Amniotic epithelial cell (primary cell): ENCODE measurements at regions not wholly inside any gene's neighbourhood (a gene's known extent, or its start where the extent isn't known, plus 50 kb on each side); places are given as distances from the start of the nearest gene placed in this dataset.
"Not testable (repeated sequence)": the region's sequence is repeated elsewhere in the genome, so short reads cannot be mapped to it uniquely, and the experiment has no call there.

Experiments used
- DNase-seq: peaks from one replicate; pipeline ENCODE4 v3.0.0-alpha.2; 2010; ENCODE audit warnings: low read depth

DNA sequence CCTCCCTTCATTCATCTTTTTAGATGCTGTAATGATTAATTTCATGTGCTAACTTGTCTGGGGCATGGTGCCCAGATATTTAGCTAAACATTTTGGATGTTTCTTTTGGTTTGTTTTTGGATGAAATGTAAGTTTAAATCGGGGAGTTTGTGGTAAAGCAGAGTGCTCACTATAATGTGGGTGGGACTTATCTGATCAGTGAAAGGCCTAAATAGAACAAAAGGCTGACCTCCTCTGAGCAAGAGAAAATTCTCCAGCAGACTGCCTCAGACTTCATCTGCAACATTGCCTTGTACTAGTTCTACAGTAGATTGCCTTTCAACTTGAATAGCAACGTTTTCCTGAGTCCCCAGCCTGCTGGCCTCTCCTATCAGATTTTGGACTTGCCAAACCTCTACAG lies 183.6 kb downstream of the S1PR1 start:
- no peak for DNase-seq

DNA sequence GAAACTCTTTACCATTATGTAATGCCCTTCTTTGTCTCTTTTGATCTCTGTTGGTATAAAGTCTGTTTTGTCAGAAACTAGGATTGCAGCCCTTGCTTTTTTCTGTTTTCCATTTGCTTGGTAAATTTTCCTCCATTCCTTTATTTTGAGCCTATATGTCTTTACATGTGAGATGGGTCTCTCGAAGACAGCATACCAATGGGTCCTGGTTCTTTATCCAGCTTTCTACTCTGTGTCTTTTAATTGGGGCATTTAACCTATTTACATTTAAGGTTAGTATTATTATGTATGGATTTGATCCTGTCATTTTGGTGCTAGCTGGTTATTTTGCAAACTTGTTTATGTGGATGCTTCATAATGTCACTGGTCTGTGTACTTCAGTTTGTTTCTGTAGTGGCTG lies 191.3 kb downstream of the S1PR1 start:
- DNase-seq = not testable (repeated sequence)

DNA sequence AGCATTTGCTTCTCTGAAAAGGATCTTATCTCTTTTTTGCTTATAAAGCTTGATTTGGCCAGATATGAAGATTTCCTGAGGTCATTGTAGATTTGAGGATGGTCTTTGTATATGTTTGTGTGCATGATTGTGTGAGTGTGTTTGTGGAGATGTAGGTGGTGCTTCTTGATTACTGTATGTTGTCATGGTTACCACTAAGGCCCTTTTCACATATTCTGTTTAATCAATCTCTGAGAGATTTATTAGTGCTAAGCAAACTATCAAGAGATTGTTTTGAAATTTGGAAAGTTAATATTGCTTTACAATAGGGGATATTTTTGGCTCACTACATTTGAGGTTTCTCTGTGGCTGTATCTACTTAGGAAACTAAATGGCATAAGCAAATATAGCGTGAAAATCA lies 191.7 kb downstream of the S1PR1 start:
- DNase-seq = no peak

DNA sequence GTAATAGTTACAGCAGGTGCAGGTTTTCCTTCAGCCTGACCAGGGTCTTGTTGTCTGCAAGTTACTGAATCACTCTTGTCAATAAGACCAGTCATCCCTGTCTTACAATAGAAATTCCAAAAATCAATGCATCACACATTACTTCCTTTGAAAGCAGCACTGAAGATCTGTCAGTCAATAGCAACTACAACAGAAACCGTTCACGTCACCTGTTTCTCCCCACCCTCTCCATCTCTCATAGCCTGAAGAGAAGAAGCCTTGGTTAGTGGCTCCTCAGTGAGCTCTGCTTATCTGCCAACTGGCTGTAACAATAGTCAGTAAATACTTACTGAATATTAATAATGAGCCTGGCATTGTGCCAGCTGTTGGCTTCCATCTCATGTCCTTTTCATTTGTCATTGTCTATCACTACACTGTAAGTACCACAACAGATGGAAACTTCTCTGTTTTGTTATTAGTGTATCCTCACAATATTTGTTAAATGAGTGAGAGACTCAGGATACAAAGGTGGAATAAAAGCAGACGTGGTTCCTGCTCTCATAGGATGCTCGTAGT lies 195.2 kb downstream of the S1PR1 start:
- DNase-seq = no peak

DNA sequence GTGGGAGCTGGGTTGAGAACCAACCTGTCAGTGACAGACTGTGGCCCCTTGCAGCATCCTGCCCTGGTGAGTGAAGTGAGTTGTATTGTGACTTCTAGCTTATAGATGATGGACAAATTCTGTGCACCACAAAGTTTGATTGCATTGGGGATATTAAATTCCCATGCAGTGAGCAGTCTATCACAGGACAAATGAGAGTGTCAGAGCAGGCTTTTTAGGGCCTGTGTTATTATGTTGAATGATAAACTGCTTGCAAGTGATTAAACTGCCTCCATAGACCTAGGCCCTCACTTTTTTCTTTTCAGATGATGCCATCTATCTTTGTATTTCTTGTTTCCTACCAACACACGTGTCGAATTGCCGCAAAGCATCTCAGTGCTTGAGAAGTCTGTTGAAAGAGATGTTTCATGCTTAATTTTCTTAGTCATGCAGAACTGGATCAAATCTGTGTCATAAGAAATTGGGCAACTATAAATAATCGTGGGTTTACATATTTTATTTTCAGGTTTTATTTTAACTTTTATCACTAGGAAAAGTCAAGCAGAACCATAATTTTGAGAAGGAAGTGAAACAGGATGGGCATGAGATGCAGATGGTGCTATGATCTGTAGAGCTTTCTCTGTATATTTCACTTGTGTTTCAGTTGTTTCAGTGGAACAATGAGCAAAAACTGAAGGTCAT lies 199.2 kb downstream of the S1PR1 start:
- no peak for DNase-seq

DNA sequence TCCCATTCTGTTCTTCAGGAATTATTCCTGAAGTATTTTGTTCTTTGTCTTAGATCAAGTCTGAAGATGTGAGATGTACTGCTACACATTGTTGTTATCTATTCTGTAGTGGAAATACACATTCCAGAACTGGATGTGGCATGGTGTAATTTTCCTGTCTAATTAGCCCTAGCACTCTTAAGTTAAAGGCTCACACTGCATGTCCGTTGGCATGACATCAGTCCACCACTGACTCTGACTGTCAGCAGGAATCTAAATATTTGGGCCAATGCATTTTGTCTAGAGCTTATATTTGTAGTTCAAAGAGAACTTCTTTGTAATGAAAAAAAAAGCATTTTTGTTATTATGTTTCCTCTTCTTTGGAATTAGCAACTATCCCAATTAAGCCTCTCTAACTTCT lies 201.0 kb downstream of the S1PR1 start:
- no peak for DNase-seq

DNA sequence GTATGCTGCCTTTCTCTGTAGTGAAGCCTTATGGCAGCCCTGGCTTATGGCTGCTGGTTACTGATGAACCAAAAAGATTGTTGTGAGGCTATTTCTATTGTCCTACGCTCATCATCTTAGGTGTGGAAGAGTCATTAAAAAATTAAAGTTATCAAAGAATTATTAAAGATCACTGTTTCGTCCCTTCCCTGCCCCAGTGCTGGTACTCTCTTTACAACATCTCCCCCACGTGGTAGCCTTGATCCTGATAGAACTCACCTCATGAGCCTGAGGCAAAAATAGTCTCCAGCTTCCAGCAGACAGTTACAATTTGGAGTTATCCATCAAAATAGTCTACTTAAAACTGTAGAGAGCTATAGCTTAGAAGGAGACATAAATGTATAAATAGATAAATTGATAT lies 201.5 kb downstream of the S1PR1 start:
- no peak for DNase-seq

DNA sequence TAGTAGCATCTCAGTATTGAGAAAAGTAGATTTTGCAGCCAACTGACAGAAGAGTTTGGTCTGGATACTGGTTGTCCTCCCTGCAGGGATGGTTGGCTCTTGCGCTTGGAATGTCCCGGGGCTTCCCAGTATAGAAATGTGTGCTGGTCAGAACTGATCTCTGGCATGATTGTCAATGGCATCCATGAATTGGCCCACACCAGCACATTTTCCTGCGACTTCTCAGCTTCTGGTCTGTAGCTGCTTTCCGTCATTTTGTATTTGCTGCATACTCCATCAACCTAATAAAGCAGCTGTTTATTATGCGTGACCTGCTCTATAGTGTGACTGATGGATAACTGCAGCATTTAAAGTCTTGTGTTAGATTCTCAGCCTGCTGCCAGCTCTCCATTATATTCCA lies 203.7 kb downstream of the S1PR1 start:
- DNase-seq = no peak

DNA sequence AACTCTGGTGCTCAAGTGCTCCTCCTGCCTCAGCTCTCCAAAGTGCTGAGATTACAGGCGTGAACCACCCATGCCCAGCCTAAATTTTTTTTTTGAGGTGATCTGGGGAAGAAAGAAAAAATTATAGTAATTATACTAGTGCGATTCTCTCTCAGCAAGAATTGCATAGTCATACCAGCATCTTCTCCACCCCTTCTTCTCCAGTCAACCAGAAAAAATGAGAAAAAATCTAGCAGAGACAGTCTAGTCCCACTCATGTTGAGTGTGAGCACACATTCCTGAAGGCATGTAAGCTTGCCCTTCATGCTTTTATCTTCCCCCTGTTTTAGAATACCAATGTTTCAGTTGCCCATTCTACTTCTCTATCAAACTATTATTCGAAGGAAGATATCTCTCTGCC lies 207.6 kb downstream of the S1PR1 start:
- DNase-seq = no peak

DNA sequence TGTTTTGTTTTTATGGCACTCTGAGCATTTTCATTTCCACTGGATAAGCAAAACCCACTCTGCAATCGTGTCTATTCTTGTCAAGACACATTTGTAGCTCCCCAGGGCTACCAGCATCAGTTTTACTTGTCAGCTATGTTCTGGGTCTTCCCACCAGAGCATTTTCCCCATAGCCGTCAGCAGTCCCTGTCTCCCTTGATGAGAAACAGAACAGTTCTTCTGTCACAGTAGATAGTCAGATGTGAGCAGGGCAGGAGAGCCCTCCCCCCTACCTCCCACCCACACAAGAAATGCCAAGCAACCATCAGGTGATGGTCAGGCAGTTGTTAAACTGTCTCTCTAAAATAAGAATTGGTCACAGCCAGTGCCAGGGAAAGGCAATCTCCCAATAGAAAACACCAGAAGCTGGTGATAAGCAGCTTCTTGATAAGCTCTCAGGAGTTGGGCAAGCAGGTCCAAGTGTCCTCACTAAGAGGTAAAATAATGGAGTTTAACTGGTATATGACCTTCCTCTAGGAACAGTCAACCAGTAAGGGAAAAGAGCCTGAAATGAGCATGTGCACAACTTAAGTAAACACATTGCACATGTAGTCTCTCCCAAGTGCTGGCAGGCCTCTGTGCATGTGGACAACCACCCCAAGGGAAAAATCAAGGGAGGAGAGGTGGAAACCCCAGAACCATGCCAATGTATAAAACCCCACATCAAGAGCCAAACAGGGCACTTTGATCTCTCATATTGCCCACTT lies 208.2 kb downstream of the S1PR1 start:
- DNase-seq = no peak

DNA sequence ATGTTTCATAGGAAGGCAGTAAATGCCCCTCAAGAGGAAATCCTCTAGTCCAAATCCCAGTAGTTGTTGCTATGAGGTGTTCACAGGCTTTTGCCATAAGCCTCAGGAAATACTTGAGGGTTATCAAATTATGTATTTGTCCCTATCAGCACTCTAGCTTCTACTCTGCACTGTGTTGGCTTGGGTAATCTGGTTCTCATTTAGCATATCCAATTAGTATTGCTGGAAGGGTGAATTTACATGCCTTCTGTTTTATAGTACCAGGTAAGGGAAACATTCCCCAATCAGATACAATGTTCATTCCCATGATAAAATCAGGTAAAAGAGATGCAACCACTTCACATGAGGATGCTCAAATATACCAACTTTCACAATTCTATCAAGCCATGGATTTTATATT lies 211.2 kb downstream of the S1PR1 start:
- DNase-seq = no peak

DNA sequence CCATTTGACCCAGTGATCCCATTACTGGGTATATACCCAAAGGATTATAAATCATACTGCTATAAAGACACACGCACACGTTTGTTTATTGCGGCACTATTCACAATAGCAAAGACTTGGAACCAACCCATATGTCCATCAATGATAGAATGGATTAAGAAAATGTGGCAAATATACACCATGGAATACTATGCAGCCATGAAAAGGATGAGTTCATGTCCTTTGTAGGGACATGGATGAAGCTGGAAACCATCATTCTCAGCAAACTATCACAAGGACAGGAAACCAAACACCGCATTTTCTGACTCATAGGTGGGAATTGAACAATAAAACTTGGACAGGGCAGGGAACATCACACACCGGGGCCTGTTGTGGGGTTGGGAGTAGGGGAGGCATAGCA lies 213.9 kb downstream of the S1PR1 start:
- DNase-seq = not testable (repeated sequence)

DNA sequence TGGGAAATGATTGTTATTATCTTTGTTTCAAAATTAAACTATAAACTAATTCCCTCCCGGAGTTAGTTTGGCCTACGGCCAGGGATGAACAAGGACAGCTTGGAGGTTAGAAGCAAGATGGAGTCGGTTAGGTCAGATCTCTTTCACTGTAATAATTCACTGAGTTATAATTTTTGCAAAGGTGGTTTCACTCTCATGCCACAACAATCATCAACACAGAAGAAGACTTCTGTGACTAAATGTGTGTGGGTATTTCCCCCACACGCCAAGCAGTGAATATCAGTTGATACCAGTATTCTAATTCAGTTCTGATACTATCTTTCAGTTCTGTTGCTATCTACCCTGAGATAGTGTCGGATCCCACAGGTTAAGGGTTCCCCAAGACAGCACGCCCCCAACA lies 215.1 kb downstream of the S1PR1 start:
- DNase-seq = no peak

DNA sequence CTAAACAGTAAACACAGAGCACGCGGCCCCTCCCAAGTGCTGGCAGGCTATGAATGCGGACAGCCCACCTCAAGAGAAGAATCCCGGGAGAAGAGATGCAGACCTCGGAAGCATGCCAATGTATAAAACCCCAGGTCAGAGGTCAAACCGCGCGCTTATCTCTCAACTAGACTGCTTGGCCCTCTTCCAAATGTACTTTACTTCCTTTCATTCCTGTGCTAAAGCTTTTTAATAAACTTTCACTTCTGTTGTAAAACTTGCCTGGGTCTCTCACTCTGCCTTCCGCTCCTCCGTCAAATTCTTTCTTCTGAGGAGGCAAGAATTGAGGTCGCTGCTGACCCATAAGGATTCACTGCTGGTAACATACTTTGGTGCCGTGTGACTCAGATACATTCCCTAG lies 216.0 kb downstream of the S1PR1 start:
- DNase-seq = peak; percentile 70

DNA sequence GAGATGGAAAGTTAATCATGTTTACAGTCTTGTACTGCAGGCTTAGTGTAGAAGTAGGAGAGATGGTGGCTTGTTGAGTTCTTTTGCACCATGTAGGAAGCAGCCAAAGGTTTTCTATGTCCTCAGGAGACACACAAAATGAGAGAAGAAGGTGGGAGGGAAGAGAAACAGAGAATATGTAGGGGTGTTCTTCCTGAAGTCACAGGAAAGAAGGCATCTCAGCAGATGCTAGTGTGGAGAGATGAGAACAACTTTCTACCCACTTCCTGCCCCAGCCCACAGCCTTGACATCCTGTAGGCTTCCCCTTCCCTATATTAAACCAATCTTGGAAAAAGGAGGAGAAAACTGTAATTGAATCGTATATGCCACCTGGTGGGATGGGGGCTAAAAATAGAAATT lies 217.0 kb downstream of the S1PR1 start:
- DNase-seq = no peak

DNA sequence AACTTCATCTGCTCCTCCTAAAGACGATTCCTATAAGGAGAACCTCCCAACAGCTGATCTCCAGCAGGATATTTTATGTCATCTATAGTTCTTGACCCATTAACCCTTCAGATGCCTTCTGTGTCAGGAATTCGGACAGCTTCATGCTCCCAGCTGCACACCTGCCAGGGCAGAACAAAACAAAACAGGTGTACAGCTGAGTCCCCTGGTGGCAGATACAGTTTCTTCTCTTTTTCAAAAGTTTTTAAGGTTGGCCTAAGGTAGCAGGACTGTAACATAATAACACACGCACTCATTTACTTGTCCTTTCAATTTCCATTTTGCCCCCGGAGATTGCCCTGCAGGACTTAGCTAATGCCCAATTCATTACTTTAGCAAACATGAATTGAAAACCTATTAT lies 218.3 kb downstream of the S1PR1 start:
- DNase-seq = no peak

DNA sequence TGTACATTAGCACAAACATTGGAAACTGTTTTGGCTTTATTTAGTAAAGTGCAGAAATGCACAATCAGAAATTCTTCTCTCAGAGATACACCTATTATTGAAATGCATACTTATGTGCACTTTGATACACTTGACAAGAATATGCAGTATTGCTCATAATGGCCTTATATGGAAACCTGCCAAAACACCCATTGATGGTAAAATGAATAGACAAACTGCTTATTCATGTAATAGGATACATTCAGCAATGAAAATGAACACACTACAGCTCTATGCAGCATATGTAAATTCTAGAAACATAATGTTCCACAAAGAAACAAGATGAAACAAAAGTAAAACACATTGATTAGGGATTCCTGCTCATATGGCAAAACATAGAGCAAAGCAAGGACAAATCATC lies 223.9 kb downstream of the S1PR1 start:
- no peak for DNase-seq

DNA sequence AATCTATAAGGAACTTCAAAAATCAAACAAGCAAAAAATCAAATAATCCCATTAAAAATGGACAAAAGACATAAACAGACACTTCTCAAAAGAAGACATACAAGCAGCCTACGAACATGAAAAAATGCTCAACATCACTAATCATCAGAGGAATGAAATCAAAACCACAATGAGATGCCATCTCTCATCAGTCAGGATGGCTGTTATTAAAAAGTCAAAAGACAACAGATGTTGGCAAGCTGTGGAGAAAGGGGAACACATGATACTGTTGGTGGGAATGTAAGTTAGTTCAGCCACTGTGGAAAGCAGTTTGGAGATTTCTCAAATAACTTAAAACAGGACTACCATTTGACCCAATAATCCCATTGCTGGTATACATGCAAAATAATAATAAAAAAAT lies 226.4 kb downstream of the S1PR1 start:
- no peak for DNase-seq

DNA sequence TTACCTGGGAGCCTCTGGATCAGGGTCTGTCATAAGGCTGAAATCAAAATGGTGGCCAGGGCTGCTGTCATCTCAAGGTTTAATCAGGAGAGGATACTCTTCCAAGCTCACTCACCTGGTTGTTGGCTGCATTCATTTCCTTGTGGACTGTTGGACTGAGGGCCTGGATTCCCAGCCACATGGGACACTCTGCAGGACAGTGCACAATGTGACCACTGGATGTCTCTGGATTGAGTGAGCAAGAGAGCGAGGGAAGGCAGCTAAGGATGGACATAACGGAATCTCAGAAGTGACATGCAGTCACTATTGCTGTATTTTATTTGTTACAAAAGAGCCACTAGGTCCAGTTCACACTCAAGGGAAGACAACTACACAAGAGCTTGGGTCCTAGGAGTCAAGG lies 229.1 kb downstream of the S1PR1 start:
- DNase-seq = no peak

DNA sequence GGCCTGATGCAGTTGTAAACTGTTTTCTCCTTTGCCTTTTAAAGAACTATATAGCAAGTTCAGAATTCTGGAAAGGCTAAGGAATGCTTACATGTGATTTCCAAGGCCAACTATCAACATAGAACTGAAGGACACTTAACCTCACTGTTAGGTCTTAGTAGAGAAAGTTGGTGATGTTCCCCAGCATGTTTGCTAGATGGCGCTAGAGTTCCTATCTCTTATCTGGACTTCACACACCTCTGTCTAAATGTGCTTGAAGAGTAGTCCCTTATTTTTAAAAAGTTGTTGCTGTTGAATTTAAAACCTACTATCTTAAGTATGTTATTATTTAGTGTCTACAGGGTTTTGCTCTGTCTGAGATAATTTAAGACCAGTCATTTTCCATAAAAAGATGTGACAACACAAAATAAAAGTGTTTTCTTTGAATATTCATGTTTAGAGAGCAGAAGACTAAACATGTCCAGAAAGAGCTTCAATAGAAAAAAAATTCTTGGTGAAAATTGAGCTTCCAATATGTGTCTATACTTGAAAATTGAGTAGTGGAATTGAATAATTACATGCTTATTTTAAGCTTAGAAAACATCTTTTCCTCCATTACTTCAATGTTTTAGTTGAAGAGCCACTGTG lies 237.3 kb downstream of the S1PR1 start:
- peak; percentile 18 for DNase-seq

DNA sequence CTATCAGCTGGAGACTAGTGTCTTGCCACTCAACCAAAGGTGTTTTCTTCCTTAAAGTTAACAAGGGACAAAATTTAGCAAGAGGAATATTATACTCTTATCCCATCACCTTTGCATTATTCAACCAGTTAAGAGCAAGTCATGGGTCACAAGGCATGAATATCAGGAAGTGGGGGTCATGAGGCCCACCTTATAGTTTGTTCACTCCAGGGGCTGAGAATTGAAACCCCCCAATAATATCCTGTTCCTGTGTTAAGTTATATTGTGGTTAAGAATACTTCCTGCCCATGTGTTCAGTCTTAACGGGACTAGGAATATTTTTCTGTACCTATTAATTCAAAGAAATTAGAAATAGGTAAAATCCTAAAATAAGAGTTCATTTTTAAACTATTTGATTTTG lies 239.7 kb downstream of the S1PR1 start:
- DNase-seq = no peak

DNA sequence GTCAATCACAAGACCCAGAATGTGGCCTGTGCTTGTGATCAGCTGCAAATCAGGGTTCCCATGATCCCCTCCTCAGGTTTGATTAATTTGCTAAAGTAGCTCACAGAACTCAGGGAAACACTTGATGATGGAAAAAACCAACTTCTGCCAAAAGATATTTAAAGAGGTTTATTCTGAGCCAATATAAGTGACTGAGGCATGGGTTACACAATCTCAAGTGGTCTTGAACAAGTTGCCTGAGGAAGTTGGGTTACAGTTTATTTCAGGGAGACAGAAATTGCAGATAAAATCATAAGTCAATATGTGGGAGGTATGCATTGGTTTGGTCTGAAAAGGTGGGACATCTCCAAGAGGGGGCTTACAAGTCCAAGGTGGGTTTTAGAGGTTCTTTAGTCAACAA lies 243.1 kb downstream of the S1PR1 start:
- DNase-seq = no peak

DNA sequence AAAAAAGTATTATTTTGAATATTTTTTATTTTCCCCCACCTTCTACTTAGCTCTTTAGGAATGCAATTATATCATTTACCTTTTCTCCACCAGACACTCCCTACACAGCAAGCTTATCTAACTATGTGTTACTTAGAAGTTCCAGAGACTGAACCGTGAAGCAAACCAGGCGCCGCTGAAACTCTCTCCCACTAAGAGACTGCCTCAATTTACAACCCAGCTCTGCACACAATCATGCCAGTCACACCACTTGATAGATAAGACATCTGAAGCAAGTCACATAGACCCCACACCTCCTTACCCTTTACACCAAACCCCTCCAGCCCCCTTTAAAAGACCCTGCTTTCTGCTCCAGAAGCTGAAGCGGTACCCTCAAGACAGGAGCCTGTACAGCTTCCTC lies 245.5 kb downstream of the S1PR1 start:
- DNase-seq = no peak
